NCI-H446 (cell line): ENCODE measurements at regions not wholly inside any gene's neighbourhood (a gene's known extent, or its start where the extent isn't known, plus 50 kb on each side); places are given as distances from the start of the nearest gene placed in this dataset.

Experiments
- DNase-seq, 2 experiments: peaks; one replicate each; lab custom pipeline; 2025; lab: John Stamatoyannopoulos, UW

DNA sequence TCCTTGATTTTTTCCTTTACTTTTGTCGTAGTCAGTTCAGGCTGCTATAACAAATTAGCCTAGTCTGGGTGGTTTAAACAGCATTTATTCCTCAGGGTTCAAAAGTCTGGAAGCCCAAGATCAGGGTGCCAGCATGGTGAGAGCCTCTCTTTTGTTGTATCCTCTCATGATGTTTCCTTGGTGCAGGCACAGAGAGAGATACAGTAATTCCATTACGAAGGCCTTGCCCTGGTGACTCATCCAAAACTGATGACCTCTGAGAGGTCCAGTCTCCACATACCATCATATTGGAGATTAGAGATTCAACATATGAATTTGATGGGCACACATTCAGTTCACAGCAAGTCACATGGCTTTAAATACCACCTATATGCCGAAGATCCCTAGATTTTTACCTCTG lies 253.8 kb downstream of the CYRIA start:
- no peak for DNase-seq

DNA sequence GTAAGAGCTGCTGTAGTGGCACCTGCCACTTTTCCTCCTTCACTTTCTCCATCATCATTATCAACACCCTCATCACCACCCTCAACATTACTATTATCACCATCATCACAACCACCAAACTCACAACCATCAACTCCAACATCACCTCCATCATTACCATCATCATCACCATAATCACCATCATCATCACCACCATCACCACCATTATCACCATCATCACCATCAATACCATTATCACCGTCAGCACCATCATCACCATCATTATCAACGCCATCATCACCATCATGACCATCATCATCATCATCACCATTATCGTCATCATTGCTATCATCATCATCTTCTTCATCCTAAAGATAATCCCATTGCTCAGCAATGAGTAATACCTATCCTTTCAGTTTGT lies 255.8 kb downstream of the CYRIA start:
- no peak for DNase-seq

DNA sequence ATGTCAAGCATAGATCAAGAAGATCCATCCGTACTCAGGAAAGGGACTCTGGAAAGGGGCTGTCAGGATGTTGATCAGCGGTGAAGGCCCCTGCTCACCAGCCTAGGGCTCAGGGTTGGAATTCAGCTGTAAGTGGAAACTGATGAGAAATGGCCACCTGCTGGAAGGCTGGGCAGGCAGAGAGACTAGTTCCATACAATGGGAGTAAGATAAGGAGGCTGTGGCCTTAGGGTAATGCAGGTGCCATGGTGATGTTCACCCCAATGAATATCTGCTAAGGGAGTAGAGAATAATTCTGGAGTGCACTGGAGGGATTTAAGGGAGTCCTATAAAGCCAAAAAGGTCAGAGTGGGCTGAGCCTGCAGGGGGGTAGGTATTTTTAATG lies 256.6 kb downstream of the CYRIA start:
- DNase-seq, result no peak

DNA sequence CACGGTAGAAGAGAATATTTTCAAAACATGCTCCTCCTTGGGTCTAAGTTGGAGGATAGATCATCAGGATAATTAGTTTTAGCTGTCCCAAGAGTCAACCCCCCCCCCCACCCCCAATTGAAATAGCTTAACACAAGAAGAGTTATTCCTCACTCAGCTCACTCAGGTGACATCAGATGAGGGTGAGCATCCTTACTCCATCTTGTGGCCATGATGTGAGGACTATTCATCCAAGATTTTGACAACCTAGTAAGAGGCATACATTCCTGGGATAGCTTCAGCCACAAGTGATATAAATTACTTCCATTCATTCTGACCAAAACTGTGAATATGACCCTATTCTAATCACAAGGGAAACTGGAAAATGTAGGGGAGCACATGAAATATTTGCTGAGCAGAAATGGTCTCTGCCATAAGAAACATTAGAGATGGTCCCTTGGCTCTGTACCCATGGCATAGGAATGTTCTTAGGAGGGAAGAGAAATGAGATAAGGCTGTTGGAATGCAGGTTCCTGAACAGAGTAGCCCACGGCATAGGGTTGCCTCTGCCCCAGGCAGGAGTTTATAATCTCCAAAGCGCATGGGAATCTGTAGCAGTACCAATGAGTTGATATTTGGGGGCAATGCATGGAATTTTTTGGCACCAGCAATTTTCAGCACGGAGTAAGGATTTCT lies 257.2 kb downstream of the CYRIA start:
- no peak for DNase-seq

DNA sequence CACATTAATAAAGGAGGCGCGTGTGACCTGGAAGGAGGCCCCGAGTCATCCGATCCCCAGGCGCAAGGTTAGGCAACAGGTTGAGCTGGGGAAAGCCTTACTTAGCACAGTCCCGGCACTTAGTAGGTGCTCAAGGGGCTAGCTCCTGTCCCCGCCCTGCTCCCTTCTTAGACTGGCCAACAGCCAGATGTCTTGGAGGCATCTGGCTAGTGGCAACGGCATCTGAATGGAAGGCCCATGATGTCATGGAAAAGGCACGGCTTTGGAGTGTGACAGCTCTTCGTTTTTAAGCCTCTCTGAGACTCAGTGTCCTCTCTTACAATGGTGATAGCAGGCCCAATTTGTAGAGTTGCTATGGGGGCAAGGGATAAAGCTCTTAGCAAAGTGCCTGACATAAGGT lies 258.3 kb downstream of the CYRIA start:
- DNase-seq, result no peak

DNA sequence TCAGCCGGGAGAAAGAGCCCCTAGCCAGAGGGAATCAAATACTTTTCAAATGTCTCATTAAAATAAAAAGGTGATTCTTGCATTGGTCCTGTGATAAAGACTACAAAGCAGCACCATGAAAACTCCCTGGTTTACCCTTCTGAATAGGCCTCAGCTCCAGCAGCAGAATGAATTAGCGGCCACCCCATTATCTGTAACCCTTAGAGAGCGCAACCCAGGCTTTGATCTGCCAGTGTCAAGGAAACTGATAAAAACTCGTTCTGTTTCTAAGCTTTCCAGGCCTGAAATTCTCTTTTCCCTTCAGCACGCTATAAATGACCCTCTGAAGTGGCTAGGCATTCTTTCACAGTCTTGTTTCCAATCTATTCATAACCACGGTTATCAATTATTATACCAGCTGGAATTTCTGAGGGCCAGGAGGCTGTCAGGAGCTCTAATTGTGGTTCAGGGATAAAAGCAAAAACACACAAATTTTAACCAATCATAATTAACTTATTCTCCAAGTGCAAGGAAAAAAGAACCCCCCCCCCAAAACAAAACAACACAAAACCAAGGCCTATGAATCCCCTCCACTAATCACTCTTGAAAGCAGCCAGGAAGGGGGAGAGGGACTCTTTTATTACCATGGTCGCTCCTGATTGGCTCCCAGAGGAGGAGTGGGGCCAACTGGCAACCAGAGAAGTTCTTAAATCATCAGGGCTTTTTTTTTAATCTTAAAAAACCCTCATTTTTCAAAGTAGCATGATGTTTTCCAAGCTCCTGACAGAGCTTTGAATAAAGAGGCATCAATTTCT lies 258.9 kb downstream of the CYRIA start:
- no peak for DNase-seq

DNA sequence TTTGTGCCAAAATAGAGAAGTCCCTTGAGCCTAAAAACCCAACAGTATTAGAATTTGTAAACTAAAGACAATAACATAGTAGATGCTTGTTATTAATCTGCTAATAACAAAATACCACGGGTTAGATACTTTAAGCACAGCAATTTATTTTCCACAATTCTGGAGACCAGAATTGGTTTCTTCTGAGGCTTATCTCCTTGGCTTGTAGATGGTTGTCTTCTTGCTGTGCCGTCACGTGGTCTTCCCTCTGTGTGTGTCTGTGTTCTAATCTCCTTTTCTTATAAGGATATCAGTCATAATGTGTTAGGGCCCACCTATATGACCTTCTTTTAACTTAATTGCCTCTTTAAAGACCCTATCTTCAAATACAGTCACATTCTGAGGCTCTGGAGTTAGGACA lies 260.1 kb downstream of the CYRIA start:
- no peak for DNase-seq

DNA sequence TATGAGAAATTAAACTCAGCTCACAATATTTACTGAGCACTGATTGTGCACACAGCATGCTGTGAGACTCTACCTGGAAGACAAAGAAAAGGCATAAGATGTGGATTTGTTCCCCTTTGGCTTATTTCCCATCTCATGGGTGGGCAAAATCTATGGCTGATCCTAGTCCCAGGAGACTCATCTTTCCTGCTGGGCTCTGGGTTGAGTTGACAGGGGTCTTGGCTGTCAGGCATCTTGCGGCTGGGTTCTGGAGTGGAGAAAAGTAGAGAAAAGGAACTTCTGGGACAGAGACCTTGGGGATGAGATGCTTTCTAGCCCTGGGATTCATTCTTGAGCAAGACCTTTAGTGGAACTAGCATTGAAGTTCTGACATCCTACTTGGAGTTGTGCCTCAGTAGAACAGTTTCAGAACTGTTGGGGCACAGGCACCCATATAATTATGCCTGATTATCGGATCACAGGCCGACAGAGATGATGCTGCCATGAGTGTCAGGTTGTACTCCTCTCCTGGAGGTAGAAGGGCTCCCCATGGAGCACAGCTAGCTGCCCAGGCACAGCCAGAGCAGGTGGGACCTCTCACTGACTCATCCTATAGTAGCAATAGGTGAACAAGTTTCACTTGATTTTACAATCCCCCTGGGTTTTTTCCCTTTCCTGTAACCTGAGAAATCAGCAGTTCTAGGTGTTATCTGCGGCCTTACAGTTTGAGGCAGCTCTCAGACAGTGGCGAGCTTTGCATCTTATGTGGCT lies 260.9 kb downstream of the CYRIA start:
- no peak for DNase-seq

DNA sequence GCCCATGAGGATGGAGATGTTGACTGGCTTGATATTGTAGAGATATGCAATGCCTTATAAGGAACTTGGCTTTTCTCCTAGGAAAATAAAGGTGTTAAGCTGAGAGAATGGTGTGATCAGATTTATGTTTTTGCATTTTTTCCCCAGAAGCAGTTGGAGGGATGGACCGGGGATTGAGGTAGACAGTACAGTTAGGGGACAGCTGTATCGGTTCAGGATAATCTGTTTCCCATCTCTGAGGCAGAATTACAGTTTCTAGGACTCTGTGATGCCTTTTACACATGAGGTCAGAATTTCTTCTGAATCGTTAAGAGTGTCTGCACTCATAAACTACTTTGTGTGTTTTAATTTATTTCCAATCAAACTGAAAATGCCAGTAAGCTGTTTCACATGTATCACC lies 261.5 kb downstream of the CYRIA start:
- no peak for DNase-seq

DNA sequence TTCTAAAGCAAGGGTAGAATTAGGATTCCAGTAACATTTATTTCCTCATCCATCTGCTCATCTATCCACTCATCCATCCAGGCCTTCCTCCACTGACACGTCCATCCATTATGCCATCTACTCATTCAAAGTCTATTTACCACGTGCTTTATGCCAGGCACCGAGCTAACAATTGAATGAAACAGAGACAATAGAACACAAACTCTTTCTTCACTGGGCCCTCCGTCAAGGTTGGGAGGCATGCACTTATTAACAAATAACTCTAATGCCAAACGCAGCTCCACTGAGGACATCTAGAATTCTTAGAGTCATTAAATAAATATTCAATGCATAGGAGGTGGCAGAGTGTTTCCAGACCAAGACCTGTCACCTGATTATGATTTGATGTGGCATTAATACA lies 262.7 kb downstream of the CYRIA start:
- no peak for DNase-seq

DNA sequence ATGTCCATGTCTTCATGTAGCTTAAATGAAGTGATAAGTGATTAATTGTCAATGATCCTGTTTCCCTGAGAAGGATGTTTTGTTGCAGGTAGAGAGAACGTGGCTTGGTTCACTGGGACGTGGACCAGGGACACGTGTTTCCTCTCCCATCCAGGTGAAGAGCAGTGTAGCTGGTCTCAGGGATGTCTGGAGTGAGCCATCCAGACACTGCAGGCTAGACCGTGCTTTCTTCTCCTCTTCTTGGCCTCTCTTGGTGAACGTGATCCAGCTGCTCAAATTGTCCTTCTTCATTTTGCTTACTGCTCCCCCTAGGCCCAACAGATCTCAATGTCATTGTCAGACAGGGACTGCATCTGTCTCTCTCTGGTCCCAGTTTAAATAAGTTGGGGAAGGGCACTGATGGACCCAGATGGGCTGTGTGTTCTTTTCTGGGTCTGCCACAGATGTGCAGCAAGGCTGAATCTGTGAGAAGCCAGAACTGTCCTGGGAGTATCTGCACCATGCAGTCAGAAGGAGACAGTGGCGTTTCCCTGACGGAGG lies 263.8 kb downstream of the CYRIA start:
- no peak for DNase-seq

DNA sequence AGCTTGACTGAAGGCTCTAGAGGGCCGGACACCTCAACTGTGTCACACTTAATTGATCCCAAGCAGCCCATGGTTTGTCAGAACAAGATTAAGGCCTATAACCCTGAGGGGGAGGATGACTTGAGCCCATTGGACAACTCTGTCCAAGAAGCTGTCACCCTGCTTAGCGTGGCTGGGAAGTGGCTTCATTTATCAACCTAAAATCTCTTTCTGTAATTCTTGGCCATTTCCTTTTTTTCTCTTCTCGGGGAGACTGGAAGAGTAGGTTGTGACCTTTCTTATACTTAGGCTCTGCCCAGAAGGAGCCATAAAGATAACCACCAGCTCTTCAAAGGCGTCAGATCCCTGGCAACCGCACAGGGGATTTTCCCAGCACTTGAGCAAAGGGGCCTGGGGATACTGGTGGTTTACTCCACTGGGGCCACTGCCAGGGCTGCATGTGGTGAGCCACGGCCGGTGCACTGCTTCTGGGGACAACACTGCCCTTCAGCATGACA lies 265.5 kb downstream of the CYRIA start:
- DNase-seq, result no peak

DNA sequence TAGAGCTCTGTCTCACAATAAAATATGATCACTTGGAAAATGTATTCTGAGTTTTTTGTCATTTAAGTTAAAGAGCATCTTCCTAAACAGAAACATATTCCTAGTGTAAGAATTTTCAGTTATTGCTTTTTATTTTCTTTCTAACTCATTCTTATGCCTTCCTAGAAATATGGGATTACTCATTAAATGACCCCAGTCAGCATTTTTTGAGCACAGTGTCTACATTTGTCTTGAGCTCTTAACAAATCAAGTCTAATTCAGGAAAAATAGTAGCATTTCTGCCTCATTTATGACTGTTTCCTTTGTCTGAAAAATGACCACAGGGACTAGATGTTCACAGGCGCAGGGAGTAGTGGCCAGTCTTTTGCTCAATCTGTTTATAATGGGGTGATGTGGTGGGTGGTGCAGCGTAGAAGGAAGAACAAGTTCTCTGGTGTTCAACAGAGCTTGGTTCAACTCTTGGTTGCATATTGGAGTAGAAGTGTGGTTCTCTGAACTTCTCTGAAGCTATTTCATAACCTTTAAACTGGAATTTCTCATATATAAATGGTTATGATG lies 267.1 kb downstream of the CYRIA start:
- no peak for DNase-seq

DNA sequence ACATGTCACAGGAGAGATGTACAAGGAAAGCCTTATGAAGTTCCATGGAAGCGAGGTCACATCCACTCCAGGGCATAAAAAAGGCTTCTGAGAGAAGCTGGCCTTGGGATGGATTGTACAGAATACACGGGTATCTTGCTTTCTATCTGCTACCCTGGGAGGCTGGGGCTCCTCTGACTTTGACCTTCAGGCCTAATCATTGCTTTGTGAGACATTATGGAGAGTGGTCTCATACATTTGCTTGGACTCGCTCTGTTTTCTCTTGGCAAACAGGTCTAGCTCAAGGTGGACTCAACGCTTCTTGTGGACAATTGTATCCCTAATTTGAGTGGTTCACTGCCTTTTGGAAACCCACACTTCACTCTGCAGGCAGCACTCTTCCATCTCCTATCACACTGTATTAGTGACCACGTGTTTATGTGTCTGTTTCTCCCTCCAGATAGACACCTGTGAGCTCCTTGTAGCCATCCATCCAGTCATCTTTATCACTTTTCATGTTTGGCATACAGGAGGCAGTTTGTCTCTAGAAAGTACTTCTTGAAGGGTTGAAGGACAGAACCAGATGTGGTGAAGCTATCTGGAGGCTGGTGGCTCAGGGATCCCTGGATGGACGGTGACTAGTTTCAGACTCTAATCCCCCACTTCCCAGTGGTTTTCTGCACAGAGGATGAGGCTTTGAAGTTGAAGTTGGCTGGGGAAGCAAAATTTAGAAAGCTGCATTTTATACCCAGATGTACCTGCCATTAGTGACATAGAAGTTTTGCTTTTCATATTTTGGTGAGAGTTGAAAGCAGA lies 267.8 kb downstream of the CYRIA start:
- no peak for DNase-seq

DNA sequence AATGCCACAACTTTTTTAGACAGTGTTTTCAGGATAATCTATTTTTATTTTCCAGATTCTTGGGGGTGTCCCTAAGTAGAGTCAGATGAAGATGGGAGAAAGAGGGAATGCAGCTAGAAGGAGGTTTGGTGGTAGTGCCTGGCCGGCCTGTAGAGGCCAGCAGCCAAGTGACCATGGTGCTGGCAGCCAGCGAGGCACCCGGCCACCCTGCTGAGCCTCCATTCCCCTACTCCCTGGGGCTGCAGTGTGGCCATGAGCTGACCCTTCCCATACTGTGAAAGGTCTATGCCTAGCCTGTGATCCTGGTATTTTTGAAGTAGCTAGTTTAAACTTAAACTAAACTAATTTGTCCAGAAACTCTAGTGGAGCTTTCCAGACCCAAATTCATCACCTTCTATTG lies 268.6 kb downstream of the CYRIA start:
- DNase-seq, result no peak

DNA sequence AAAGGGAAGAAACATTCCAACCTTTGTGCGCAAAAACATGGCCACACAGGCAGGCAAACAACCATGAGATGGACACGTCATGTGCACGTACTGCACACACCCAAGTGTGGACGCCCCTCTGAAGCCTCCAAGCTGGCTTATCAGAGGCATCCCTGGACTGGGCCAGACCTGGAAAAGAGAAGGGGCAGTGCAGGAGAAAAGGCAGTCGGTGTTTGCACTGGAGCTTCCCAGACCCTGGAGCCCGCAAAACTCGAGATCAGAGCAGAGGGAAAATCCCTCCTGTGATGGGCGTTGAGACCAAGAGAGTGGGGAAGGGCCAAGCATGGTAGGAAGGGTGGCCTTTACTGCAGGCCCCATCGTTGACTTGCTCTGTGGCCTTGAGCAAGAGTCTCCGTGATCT lies 269.5 kb downstream of the CYRIA start:
- DNase-seq, result no peak

DNA sequence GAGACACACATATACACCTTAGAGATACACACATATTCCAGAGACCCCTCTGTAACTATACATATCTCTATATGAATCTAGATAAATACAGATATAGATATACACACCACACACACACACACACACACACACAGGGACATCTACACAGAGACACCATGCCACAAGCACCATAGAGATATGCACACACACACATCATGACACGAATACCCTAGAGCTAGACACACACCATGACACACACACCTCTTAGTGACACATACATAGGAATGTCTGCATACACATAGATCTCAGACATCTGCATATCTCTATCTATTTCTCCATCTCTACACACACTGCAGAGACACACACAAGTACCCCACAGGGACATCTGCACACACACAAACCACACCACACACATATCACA lies 270.0 kb downstream of the CYRIA start:
- DNase-seq, result no peak

DNA sequence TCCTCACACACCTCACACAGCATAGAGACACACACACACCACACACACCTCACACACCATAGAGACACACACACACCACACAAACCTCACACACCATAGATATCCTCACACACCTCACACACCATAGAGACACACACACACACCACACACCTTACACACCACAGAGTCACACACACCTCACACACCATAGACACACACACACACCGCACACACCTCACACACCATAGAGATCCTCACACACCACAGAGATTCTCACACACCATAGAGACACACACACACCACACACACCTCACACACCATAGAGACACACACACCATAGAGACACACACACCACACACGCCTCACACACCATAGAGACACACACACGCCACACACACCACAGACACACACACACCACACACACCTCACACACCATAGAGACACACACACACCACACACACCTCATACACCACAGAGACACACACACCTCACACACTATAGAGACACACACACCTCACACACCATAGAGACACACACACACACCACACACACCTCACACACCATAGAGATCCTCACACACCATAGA lies 270.6 kb downstream of the CYRIA start:
- DNase-seq, result no peak

DNA sequence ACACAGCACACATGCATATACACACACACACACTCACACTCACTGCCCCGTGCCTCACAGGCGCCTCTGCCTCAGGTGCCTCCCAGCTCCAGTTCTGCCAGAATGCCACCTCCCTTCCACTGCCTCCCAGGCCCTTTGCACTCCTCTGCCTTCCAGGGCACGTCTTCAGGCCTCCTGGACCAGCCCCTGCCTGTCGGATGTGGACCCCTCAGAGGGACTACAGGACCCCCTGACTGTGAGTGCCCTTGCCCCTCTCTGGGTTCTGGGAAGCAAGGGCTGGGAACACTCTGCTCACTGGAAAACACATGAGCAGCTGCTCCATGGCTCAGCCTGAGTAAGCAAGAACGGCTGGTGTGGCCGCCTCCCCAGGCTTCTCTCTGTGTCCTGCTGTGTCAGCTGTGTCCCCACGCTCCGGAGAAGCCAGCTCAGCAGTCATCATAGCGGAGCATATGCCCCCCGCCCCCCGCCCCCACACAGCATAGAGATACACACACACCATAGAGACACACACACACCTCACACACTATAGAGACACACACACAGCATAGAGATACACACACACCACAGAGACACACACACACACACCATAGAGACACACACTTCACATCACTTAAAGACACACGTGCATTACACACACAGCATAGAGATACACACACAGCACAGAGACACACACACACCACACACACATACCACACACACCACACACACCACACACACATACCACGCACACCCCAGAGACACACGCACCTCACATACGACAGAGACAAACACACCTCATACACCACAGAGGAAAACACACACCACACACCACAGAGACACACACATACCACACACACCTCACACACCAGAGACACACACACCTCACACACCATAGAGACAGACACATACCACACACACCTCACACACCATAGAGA lies 271.3 kb downstream of the CYRIA start:
- DNase-seq, result no peak

DNA sequence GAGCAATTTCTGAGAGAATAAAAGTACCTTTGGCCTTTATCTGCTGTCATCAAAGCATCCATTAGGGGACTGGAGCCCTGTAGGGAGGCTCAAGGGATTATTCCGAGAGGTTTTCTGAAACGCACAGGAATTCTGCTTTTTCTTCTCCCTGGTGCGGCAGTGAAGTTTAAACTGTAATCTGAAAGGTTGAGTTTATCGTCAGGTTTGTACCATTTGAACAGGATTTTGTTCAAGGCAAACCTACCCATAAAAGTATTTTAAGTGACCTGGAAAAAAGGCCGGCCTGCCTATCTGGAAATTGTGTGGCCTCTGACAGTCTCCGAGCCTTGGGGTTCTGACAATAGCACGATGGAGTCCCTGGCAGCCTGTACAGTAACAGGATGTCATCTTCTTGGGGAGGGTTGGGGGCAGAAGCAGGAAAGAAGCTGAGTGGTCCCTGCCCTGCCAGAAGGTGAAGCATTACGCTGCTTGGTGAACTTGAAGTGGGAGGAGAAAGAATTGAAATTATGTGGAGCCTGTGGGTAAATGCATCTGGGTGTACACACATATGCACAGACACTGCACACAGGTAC lies 272.0 kb downstream of the CYRIA start:
- no peak for DNase-seq
